Femur (tissue), 1 donor: ENCODE measurements at regions not wholly inside any gene's neighbourhood (a gene's known extent, or its start where the extent isn't known, plus 50 kb on each side); places are given as distances from the start of the nearest gene placed in this dataset.

Source experiments
- DNase-seq: peaks from one replicate; pipeline ENCODE4 v3.0.0-alpha.2; 2017

DNA sequence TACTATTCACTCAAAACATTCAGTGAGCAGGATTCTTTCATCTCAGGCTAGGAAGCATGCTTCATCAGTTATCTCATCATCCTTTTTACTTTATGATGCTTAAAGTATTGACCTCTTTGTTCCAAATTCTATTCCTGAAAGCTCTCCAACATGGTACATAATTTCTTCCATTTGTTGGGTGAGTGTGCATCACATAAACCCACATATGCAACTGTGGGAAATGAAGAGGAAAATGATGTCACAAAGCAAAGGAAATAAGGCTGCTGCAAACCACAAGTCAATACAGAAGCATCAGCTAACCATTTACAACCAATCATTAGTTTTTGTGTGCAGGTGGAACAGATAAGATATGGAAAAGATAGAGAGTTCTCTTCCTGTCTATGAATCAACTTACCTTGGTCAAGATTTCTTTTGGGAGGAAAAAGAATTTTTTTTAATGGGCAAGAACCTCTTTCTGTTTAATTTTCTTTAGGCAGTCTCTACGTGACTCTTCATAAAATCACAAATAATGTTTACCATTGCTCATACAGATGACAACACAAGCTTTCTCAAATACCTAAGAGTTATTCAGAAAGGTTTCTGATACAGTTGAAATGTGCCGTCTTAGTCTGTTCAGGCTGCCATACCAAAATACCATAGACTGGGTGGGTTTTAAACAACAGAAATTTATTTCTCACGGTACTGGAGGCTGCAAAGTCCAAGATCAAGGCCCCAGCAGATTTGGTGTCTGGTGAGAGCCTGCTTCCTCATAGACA, 259.9 kb downstream of the ADGRG6 start:
- DNase-seq = no peak

DNA sequence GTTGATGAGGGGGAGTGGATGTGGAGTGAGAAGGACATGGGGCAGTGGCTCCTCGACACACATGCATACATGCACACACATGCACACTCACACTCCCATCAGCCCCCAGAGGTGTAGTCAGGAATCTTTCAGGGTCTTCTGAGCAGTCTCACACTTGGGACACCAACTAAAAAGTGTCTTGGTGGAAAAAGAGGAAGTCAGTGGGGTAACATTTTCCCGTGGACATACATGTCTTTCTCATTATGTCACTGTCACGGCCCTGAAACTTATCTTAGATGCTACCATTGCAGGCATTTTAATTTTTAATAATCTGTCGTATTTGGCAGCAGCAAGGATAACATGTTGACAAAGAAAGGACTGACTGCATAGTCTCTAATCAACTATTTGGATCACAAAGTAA, 261.1 kb downstream of the ADGRG6 start:
- DNase-seq = no peak

DNA sequence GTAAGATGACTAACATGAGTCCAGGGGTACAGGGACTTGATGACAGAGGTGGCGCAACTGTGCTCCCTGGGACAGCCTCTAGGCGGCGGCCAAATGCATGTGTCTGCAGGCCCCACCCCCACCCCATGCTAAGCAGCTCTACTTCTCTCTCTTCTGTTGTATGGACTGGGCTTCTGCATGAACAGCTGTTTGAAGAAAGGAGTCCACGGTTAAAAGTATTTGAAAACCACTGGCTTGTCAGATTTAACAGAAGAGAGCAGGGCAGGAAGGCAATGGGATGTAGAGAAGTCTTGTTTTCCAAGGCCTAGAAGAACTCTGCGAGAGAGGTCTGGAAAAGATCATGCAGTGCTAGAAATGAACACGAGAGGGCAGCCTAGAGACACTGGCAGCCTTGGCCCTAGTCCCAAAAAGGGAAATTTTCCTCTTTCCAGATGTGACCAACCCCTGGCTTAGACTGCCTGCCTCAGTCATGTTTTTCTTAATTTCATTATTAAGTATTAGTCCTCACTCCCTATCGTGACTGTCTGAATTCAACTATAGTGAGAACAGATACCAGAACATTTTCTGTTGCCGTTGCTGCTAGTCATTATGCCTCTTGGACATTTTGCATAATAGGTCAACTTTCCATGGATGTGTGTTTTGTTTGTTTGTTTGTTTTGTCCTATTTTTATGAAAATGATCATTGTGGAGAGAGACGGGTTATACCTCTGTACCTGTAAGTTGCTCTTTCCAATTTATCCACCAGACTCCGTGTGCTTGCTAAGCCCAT, 265.0 kb downstream of the ADGRG6 start:
- peak; percentile 76 for DNase-seq

DNA sequence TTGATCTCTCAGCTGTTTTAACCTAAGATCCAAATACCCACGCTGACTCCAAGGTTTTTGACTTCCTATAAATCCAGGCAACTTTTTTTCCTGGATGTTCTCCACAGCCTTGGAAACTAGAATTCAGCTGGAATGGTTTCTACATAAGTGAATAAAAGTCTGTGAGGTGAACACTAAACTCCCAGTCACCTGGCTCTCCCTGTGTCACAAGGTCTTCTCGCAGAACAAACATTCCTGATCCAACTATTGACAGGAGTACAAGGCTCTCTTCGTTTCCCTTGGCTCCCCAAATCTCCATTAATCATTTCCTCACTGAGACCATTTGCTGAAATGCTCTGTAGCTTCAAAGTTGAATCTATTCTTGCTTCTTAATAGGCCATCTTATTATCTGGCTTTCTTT, 265.7 kb downstream of the ADGRG6 start:
- peak; percentile 57 for DNase-seq

DNA sequence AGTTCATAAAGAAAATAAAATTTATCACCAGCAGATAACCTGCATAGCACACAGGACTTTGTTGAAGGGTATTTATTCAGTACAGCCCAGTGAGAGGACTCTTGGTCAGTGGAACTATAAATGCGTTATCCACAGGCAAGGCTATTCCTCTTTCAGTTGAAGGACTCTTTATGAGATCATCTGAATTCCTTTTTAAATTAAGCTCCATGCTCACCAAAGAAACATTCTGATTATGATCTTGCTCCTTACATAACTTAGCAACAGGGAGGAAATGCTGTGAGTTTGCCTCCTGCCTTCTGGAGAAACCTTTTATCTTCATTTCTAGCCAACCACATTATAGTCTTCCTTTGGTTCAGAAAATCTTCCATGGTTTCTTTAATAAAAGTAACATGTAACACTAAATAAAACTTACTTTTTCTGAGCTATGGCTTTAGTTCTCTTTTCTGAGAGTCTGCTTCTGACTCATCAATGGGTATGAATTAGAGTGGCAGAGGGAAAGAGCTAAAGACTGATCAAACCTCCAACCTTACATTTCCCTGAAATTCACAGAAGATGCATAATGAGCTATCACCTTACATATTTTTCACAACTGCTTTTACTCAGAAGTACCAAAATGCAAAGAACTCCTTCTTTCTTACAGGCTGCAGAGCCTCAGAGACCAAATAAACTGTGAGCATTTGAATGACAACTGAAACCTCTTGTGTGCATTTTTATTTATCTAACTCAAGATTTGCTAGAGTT, 267.2 kb downstream of the ADGRG6 start:
- DNase-seq = no peak

DNA sequence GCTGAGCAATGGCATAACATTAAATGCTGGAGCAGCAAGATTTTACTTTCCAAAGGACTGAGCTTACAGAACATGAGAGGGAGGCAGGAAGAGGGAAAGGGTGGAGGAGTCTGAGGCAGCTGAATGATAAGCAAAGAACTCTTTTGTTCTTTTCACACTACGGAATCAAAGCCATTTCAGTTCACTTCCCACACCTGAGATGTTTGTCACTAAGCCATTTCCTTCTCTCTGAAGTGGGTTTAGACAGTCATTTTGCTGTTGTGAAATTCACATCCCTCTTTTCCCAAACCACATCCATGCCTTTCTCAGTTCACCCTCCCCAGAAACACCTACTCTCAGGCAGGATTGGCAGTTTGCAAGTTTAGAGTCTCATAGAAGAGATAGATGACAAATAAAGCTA, 267.9 kb downstream of the ADGRG6 start:
- DNase-seq = no peak

DNA sequence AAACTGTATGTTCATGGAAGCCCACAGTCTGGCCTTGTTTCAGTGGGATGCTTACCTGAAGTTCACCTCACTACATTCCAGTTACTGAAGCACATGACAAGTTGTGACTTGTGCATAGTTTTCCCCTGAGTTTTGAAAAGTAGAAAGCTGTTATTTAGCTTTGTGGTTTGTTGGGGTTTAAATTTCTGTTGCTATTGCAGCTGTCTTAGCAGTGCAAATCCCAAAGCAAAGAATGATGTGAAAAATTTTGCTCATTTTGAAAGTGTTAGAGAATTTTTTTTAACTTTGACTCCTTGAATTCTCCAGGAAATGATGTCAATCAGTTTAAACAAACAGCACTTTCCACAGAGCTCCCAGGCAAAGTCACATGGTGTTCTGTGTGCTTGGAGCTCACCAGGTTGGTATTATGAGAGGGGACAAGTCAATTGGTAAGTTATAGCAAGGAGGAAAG, 268.4 kb downstream of the ADGRG6 start:
- DNase-seq = no peak

DNA sequence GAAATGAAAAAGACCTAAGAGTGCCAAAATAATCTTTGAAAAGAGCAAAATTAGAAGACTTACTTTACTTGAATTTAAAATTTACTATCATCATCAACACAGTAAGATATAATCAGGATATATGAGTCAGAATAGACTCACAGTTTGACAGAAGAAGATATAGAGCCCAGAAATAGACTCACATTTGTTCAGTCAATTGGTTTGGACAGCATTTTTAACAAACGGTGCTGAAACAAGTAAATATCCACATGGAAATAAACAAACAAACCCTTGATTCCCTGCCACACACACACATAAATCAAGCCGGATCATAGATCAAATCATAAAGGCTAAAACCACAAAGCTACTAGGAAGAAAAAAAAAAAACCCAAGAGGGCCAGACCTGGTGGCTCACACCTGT, 291.1 kb downstream of the ADGRG6 start:
- DNase-seq = no peak

DNA sequence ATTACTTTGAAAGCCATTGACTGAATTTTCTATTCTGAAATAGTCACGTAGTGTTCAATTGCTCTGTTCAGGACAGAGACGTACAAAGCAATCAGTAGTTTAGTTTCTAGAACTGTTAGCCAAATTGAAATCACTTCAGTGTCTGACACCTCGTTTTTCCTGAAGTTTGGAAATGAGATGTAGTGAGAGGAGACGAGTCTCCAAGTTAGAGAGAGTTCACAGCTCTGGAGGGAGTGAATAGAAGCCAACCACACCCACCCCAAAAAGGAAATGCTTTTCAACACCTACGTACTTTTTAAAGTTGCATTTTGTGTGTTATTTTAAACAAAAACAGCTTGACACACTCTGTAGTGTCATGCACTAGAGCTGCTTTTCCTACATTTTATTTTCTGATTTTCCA, 296.0 kb downstream of the ADGRG6 start:
- no peak for DNase-seq

DNA sequence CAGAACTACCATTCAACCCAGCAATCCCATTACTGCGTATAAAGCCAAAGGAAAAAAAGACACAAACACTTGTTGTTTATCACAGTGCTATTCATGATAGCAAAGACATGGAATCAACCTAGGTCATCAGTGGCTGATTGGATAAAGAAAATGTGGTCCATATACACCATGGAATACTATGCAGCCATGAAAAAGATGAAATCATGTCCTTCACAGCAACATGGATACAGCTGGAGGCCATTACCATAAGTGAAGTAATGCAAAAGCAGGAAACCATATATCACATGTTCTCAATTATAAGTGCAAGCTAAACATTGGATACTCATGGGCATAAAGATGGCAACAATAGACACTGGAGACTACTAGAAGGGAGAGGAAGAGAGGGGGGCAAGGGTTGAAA, 299.6 kb downstream of the ADGRG6 start:
- no peak for DNase-seq

DNA sequence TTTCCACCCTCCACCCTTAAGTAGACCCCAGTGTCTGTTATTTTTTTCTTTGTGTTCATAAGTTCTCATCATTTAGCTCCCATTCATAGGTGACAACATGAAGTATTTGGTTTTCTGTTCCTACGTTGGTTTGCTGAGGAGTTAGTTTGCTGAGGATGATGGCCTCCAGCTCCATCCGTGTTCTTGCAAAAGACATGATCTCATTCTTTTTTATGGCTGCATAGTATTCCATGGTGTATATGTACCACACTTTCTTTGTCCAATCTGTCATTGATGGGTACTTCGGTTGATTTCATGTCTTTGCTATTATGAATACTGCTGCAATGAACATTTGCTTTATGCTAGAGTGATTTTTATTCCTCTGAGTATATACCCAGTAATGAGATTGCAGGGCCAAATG, 301.2 kb downstream of the ADGRG6 start:
- DNase-seq = no peak

DNA sequence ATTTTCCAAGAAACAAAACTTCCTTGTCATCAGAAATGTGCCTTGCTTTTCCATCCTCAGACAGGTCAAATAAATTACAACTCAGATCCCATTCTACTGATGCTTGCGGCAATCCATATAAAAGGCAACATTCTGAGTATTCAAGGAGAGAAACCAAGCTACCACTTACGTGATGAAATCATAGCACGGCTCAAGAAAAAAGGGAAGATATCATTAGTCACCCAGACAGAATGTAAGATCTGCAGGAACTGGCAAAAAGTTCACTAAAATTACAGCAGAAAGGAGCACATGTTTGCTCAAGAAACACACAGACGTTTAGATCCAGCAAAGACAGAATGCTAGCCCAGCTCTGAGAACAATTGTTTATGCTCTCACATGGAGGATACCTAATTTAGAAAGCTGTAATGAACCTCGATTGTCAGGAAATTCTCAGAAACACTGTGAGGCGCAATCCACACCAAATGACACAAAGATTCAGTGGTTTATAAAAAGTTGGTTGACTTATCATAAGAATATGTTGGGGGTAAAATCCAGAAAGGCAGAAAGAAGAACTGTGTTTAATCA, 304.2 kb downstream of the ADGRG6 start:
- no peak for DNase-seq

DNA sequence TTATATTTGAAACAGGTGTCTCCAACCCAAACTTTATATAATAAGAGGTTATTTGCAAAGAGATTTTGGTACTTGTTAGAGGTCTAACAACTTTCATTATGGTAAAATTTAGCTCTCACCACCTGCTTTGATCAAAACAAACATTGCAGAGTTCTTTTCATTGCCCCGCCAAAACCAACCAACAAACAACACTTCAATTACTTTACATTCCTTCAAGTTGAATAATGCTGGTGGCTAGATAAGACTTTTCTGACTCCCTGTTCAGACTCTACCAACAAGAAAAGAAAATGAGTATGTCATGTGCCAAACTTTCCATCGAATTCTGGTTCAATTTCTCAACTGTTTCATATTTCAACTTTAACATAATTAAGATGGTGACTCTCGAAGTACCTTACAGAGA, 311.1 kb downstream of the ADGRG6 start:
- no peak for DNase-seq

DNA sequence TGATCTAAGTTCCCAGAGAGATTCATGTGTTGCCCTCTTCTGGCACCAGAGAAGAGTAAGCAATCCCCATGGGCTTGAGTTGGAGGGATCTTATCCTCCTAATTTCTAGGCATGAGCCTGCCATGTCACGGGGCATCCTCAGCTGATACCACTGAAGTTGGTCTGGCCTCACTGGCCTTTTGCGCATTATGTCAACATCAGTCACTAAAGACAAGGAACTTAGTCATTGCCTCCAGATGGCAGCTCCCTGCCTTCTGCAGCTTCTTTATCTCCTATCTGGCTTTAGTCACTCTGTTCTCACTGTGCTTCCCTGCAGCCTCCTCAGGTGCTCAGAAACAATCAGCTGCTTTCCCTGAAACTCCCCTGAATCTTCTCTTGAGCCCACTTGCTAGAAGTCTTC, 312.2 kb downstream of the ADGRG6 start:
- DNase-seq = no peak

DNA sequence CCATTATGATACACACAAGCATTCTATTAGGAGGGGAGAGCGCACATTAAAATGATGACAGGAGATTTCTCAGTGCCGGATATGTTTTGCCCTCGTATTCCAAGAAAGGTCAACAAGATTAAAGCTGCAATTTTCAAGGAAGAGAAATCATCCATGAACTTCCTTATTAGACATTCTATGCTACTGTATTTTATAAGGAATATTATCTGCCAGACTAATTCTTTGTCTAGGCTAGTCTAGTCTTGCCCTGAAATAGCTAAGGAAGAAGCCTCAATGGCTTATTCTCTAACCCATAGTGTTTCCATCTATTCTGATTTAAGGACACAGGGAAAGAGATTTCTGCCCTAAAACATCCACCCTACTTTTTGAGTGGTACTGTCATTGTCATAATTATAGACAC, 315.4 kb downstream of the ADGRG6 start:
- no peak for DNase-seq

DNA sequence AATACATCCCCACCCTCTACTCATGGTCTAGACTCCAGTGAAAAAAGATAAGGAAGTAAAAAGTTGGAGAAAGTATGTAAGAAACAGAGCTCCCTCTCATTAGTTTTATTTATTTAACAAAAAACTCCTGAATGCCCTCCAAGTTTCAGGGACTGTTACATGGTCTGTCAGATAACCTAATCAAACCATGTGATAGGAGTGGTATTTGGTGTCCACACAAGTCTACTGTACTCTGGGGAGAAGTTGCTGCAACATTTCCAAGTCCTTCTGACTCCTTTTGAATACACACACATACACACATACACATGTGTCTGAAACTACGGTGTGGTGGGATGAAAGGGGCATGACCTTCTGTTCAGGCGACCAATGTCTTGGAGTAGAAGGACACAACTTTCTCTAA, 320.0 kb downstream of the ADGRG6 start:
- no peak for DNase-seq

DNA sequence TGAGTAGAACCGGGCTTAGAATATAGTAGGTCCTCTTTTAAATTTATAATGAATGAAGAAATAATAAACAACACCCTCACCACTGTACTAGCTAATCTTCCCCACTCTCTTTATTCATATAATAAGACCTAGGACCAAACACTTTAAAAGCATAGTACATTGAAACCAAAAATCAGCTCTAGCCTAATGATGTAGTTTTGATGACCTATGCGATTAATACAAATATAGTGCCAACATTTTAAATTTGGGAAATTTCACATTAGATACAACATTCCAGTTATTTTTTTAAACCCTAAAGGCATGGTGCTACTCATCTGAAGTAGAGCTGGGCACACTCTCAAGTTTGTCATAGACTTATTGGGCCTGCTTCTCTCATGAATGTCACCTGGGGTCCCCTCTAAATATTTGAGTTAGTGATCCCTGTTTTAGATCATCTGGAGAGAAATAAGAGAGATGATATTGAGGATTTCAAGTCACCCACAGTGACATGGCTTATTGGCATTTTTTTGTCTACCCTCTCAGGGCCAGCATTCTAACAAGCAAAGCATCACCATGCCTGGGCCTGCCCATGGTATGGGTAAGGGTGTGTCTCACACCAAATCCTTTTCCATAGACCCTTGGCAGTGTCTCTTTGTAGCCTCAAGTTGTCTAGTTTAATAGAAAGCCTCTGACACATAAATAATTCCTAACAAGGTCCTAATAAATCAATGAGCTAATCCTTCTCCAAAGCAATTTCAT, 319.8 kb downstream of the HIVEP2 start:
- DNase-seq = no peak

DNA sequence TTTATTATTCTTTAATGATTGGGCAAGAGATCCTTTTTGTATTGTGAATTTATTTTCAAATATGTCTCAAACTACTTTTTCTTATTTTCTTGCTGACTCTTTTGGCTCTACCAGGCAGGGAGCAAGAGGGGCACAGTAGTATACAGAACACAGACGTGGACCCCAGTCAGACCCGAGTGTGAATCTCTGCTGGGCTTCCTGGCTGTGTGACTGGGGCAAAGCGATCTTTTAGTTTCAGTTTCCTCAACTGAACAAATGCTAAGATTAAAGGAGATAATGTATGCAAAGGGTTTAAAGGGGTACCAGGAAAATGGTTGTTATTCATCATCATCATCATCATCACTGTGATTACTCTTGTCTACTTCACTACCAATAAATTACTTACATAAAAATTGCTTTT, 317.5 kb downstream of the HIVEP2 start:
- no peak for DNase-seq

DNA sequence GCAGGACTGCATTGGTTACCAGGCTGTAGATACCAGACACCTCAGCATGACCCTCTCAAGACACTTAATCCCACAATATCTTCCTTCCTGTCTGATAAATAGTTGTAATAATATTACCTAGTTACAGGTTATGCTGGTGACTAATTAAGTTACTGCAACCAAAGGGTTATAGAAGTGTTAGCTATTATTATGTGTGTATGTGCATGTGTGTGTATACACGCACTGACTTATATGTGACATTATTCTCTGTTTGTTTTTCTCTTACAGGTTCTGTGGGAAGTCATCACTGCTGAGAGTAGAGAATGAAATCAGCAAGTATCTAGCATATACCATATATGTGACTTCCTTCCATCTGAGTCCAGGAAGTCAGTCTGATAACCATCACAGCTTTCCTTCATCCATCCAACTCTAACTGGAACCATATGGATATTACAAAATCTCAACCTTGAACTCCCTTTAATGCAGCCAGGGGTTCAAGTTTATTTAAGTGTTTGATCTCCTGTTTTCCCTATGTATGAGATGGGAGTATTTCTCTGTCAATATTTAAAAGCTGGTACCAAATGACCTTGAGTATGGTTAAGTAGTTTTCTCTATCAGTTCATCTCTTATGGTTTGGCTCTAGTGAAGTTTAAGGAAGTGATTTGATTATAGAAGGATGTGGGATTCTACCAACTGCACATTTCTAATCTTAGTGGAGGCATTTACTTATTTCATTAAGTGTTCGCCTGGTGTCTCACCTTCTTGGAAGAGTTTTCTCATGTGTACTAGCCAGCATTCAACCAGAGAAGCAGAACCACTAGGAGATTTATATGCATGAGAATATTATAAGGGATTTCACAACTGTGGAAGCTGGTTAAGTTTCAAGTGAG, 313.2 kb downstream of the HIVEP2 start:
- DNase-seq = no peak

DNA sequence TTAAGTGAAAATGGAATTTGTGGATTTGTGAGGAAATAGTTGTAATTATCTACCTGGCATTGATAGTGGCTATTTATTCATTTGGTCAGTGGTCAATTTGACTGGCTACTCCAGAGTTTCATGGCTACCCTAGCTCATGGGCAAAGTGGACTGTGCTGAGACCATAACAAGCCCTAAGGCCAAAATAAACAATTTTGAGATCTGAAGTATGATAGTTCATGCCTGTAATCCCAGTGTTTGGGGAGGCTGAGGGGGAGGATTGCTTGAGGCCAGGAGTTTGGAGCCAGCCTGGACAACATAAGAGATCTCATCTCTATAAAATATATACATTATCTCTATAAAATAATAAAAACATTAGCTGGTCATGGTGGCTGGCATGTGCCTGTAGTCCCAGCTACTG, 311.7 kb downstream of the HIVEP2 start:
- no peak for DNase-seq

DNA sequence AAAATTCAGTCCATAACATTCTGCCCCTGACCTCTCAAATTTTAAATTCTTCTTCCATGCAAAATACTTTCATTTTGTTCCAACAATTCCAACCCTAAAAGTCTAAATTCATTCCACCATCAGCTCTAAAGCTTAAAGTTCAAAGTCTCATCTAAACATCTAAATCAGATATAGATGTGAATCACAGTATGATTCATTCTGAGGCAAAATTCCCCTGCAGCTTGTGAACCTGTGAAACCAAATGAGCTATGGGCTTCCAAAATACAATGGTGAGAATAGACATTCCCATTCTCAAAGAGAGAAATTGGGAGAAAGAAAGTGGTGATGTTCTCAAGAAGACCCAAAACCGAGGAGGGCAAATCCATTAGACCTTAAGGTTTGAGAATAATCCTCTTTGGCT, 309.8 kb downstream of the HIVEP2 start:
- DNase-seq = no peak
